ENCODE measurements at regions not wholly inside any gene's neighbourhood (a gene's known extent, or its start where the extent isn't known, plus 50 kb on each side); places are given as distances from the start of the nearest gene placed in this dataset.

- no peak for DNase-seq (ENCODE audit: low read depth in 4 of 4, low spot score in 2 of 4)
Measured at GRCh38 chr21:25338415-25338814, 268.9 kb downstream of the MRPL39 start.

GRCh38 chr21:25334046-25334730, 273.1 kb downstream of the MRPL39 start:
- no peak for DNase-seq (ENCODE audit: low read depth in 4 of 4, low spot score in 2 of 4)

- DNase-seq (ENCODE audit: low read depth in 4 of 4, low spot score in 2 of 4): no peak
Measured at GRCh38 chr21:25331286-25331685, 276.0 kb downstream of the MRPL39 start.

- DNase-seq (ENCODE audit: low read depth in 4 of 4, low spot score in 2 of 4): no peak
Measured at GRCh38 chr21:25330266-25330665, 277.0 kb downstream of the MRPL39 start.

GRCh38 chr21:25329227-25329825, 278.0 kb downstream of the MRPL39 start:
- DNase-seq (ENCODE audit: low read depth in 4 of 4, low spot score in 2 of 4): no peak

GRCh38 chr21:25328736-25329135, 278.5 kb downstream of the MRPL39 start:
- no peak for DNase-seq (ENCODE audit: low read depth in 4 of 4, low spot score in 2 of 4)

- DNase-seq (ENCODE audit: low read depth in 4 of 4, low spot score in 2 of 4): no peak
Measured at GRCh38 chr21:25326181-25326580, 281.1 kb downstream of the MRPL39 start.

- no peak for DNase-seq (ENCODE audit: low read depth in 4 of 4, low spot score in 2 of 4)
Measured at GRCh38 chr21:25324666-25325065, 282.6 kb downstream of the MRPL39 start.

- DNase-seq (ENCODE audit: low read depth in 4 of 4, low spot score in 2 of 4): no peak
Measured at GRCh38 chr21:25323356-25323949, 283.8 kb downstream of the MRPL39 start.

- no peak for DNase-seq (ENCODE audit: low read depth in 4 of 4, low spot score in 2 of 4)
Measured at GRCh38 chr21:25314247-25314646, 293.0 kb downstream of the MRPL39 start.

GRCh38 chr21:25313829-25314228, 293.5 kb downstream of the MRPL39 start:
- no peak for DNase-seq (ENCODE audit: low read depth in 4 of 4, low spot score in 2 of 4)

- DNase-seq (ENCODE audit: low read depth in 4 of 4, low spot score in 2 of 4): no peak
Measured at GRCh38 chr21:25307489-25307888, 299.8 kb downstream of the MRPL39 start.

GRCh38 chr21:25304611-25305010, 302.7 kb downstream of the MRPL39 start:
- no peak for DNase-seq (ENCODE audit: low read depth in 4 of 4, low spot score in 2 of 4)

- no peak for DNase-seq (ENCODE audit: low read depth in 4 of 4, low spot score in 2 of 4)
Measured at GRCh38 chr21:25300632-25301031, 306.6 kb downstream of the MRPL39 start.

GRCh38 chr21:25298512-25299491, 308.5 kb downstream of the MRPL39 start:
- no peak for DNase-seq (ENCODE audit: low read depth in 4 of 4, low spot score in 2 of 4)

- DNase-seq (ENCODE audit: low read depth in 4 of 4, low spot score in 2 of 4): no peak
Measured at GRCh38 chr21:25297117-25297516, 310.2 kb downstream of the MRPL39 start.

GRCh38 chr21:25296252-25296651, 311.0 kb downstream of the MRPL39 start:
- no peak for DNase-seq (ENCODE audit: low read depth in 4 of 4, low spot score in 2 of 4)

- DNase-seq (ENCODE audit: low read depth in 4 of 4, low spot score in 2 of 4): no peak
Measured at GRCh38 chr21:25292396-25292795, 314.9 kb downstream of the MRPL39 start.

GRCh38 chr21:25283720-25284119, 323.6 kb downstream of the MRPL39 start:
- peak in 1 of 4 donors; percentile 8 for DNase-seq (ENCODE audit: low read depth in 4 of 4, low spot score in 2 of 4)

GRCh38 chr21:25281134-25281533, 326.1 kb downstream of the MRPL39 start:
- DNase-seq (ENCODE audit: low read depth in 4 of 4, low spot score in 2 of 4): no peak

GRCh38 chr21:25280061-25280460, 327.2 kb downstream of the MRPL39 start:
- DNase-seq (ENCODE audit: low read depth in 4 of 4, low spot score in 2 of 4): no peak
